ENCODE measurements at regions not wholly inside any gene's neighbourhood (a gene's known extent, or its start where the extent isn't known, plus 50 kb on each side); places are given as distances from the start of the nearest gene placed in this dataset.

- Histone ChIP-seq H3K9me3 (ENCODE audit: control insufficient read depth in 1 of 2, insufficient read depth in 1 of 2, low read length in 2 of 2) (no peaks in the 10 kb centered on the region), H3K4me3 (ENCODE audit: low read length) (no peak overlapping the region), H3K4me1 (ENCODE audit: insufficient read depth, low read length) (no peaks in the 10 kb centered on the region), H3K36me3 (ENCODE audit: insufficient read depth, low read length) (no peaks in the 10 kb centered on the region), H3K27me3 (ENCODE audit: control insufficient read depth in 1 of 2, insufficient read depth in 2 of 2, low read length in 2 of 2) (no peaks in the 10 kb centered on the region), H3K27ac (ENCODE audit: low read depth in 1 of 2, low read length in 2 of 2) (no peak overlapping the region)
- DNase-seq: no peak
- Mint-ChIP-seq H3K9me3 (no peaks in the 10 kb centered on the region), H3K36me3 (ENCODE audit: low read depth) (no peaks in the 10 kb centered on the region), H3K27ac (no peak overlapping the region), H3K4me1 (ENCODE audit: low read depth) (no peaks in the 10 kb centered on the region), H3K4me3 (no peak overlapping the region), H3K27me3 (peaks cover 29% of the 10 kb centered on the region)
- CTCF ChIA-PET: no interaction called here
- no peak for TF ChIP-seq CTCF (IDR thresholded peaks at IDR 0.05)
- ATAC-seq (ENCODE audit: poor library complexity): no peak
- intact Hi-C loops (cut with DNase I, micrococcal nuclease): no loop called here
- POLR2A ChIA-PET: no interaction called here
Observed at GRCh38 chr20:52263757-52264156, 72.2 kb upstream of the ZFP64 start.

- Histone ChIP-seq H3K4me3 (ENCODE audit: low read length) (no peak overlapping the region), H3K36me3 (ENCODE audit: insufficient read depth, low read length) (no peaks in the 10 kb centered on the region), H3K9me3 (ENCODE audit: control insufficient read depth in 1 of 2, insufficient read depth in 1 of 2, low read length in 2 of 2) (peaks cover 0 to 4% of the 10 kb centered on the region in 2 experiments), H3K27me3 (ENCODE audit: control insufficient read depth in 1 of 2, insufficient read depth in 2 of 2, low read length in 2 of 2) (no peaks in the 10 kb centered on the region), H3K4me1 (ENCODE audit: insufficient read depth, low read length) (no peaks in the 10 kb centered on the region), H3K27ac (ENCODE audit: low read depth in 1 of 2, low read length in 2 of 2) (no peak overlapping the region)
- H3K27me3 Mint-ChIP-seq: peaks cover 25% of the 10 kb centered on the region
- CTCF ChIA-PET: no interaction called here
- ATAC-seq (ENCODE audit: poor library complexity) (no peak), DNase-seq (no peak)
- H3K4me3 Mint-ChIP-seq: no peak overlapping the region
- intact Hi-C loops (cut with DNase I, micrococcal nuclease): no loop called here
- POLR2A ChIA-PET: no interaction called here
- TF ChIP-seq CTCF (IDR thresholded peaks at IDR 0.05): no peak
- H3K9me3 Mint-ChIP-seq: peaks cover 3% of the 10 kb centered on the region
- H3K36me3 Mint-ChIP-seq (ENCODE audit: low read depth): no peaks in the 10 kb centered on the region
- no peaks in the 10 kb centered on the region for H3K4me1 Mint-ChIP-seq (ENCODE audit: low read depth)
- H3K27ac Mint-ChIP-seq: no peak overlapping the region
Observed at GRCh38 chr20:52261792-52262191, 70.2 kb upstream of the ZFP64 start.

GRCh38 chr20:52259295-52259694, 67.7 kb upstream of the ZFP64 start:
- intact Hi-C loops (cut with DNase I, micrococcal nuclease): no loop called here
- Mint-ChIP-seq H3K36me3 (ENCODE audit: low read depth) (no peaks in the 10 kb centered on the region), H3K4me1 (ENCODE audit: low read depth) (no peaks in the 10 kb centered on the region), H3K27ac (no peak overlapping the region), H3K27me3 (peaks cover 10% of the 10 kb centered on the region), H3K9me3 (peaks cover 3% of the 10 kb centered on the region), H3K4me3 (no peak overlapping the region)
- Histone ChIP-seq H3K27me3 (ENCODE audit: control insufficient read depth in 1 of 2, insufficient read depth in 2 of 2, low read length in 2 of 2) (no peaks in the 10 kb centered on the region), H3K4me3 (ENCODE audit: low read length) (no peak overlapping the region), H3K27ac (ENCODE audit: low read depth in 1 of 2, low read length in 2 of 2) (no peak overlapping the region), H3K9me3 (ENCODE audit: control insufficient read depth in 1 of 2, insufficient read depth in 1 of 2, low read length in 2 of 2) (peaks cover 0 to 4% of the 10 kb centered on the region in 2 experiments), H3K4me1 (ENCODE audit: insufficient read depth, low read length) (no peaks in the 10 kb centered on the region), H3K36me3 (ENCODE audit: insufficient read depth, low read length) (no peaks in the 10 kb centered on the region)
- TF ChIP-seq CTCF (IDR thresholded peaks at IDR 0.05): no peak
- ChIA-PET CTCF (no interaction called here), POLR2A (no interaction called here)
- no peak for DNase-seq
- no peak for ATAC-seq (ENCODE audit: poor library complexity)
